ENCODE measurements at regions not wholly inside any gene's neighbourhood (a gene's known extent, or its start where the extent isn't known, plus 50 kb on each side); places are given as distances from the start of the nearest gene placed in this dataset.

GRCh38 chr21:21734088-21734487 lies 735.9 kb downstream of the NCAM2 start:
- DNase-seq (ENCODE audit: low spot score), result no peak
- TF ChIP-seq CTCF (IDR thresholded peaks at IDR 0.05; ENCODE audit: extremely low read depth, insufficient read depth, missing control alignments), result no peak
- in situ Hi-C loops (cut with MboI; ENCODE audit: low pct_unique_long_range_greater_than_20kb, low sequenced_read_pairs, unreplicated experiment), result no loop called here

GRCh38 chr21:21737186-21737585 lies 739.0 kb downstream of the NCAM2 start:
- DNase-seq (ENCODE audit: low spot score), result no peak
- no peak for TF ChIP-seq CTCF (IDR thresholded peaks at IDR 0.05; ENCODE audit: extremely low read depth, insufficient read depth, missing control alignments)
- in situ Hi-C loops (cut with MboI; ENCODE audit: low pct_unique_long_range_greater_than_20kb, low sequenced_read_pairs, unreplicated experiment), result no loop called here

GRCh38 chr21:21740207-21740606 lies 742.0 kb downstream of the NCAM2 start:
- DNase-seq (ENCODE audit: low spot score), result no peak
- in situ Hi-C loops (cut with MboI; ENCODE audit: low pct_unique_long_range_greater_than_20kb, low sequenced_read_pairs, unreplicated experiment), result no loop called here
- no peak for TF ChIP-seq CTCF (IDR thresholded peaks at IDR 0.05; ENCODE audit: extremely low read depth, insufficient read depth, missing control alignments)

- DNase-seq (ENCODE audit: low spot score), result no peak
- in situ Hi-C loops (cut with MboI; ENCODE audit: low pct_unique_long_range_greater_than_20kb, low sequenced_read_pairs, unreplicated experiment), result no loop called here
- TF ChIP-seq CTCF (IDR thresholded peaks at IDR 0.05; ENCODE audit: extremely low read depth, insufficient read depth, missing control alignments), result no peak
Observed at GRCh38 chr21:21750124-21750825, 752.1 kb downstream of the NCAM2 start.

- in situ Hi-C loops (cut with MboI; ENCODE audit: low pct_unique_long_range_greater_than_20kb, low sequenced_read_pairs, unreplicated experiment), result no loop called here
- no peak for DNase-seq (ENCODE audit: low spot score)
- no peak for TF ChIP-seq CTCF (IDR thresholded peaks at IDR 0.05; ENCODE audit: extremely low read depth, insufficient read depth, missing control alignments)
Observed at GRCh38 chr21:21751286-21751685, 753.1 kb downstream of the NCAM2 start.

GRCh38 chr21:21762855-21763254 lies 764.6 kb downstream of the NCAM2 start:
- in situ Hi-C loops (cut with MboI; ENCODE audit: low pct_unique_long_range_greater_than_20kb, low sequenced_read_pairs, unreplicated experiment), result no loop called here
- no peak for TF ChIP-seq CTCF (IDR thresholded peaks at IDR 0.05; ENCODE audit: extremely low read depth, insufficient read depth, missing control alignments)
- no peak for DNase-seq (ENCODE audit: low spot score)
